Bronchial epithelial cell (primary cell): ENCODE measurements at regions not wholly inside any gene's neighbourhood (a gene's known extent, or its start where the extent isn't known, plus 50 kb on each side); places are given as distances from the start of the nearest gene placed in this dataset.

Experiments used
- DNase-seq: peaks from one replicate; pipeline ENCODE4 v3.0.0-alpha.2; 2010; ENCODE audit warnings: low read depth
- FAIRE-seq: peaks from 2 replicates; lab custom pipeline; 2011; peaks lifted over from hg19 to GRCh38; lab: Jason Lieb, UNC
- H3K27me3 ChIP-seq: 2 replicates; pipeline ENCODE4 v1.5.1; 2011; ENCODE audit warnings: low read length; ENCODE audit not compliant: control insufficient read depth, insufficient read depth
- H3K36me3 ChIP-seq: 2 replicates; pipeline ENCODE4 v1.5.1; 2011; ENCODE audit warnings: low read length; ENCODE audit not compliant: control insufficient read depth, insufficient read depth
- H3K4me3 ChIP-seq: 2 replicates; pipeline ENCODE4 v1.5.1; 2011; ENCODE audit warnings: mild to moderate bottlenecking, low read depth, low read length, control low read depth
- TF ChIP-seq, protein P1 (sequence below): IDR thresholded peaks from 2 replicates; pipeline ENCODE4 v1.5.1; 2011; ENCODE audit warnings: mild to moderate bottlenecking, moderate library complexity, low read length, control low read depth, inconsistent platforms; ENCODE audit not compliant: insufficient read depth, severe bottlenecking

DNA sequence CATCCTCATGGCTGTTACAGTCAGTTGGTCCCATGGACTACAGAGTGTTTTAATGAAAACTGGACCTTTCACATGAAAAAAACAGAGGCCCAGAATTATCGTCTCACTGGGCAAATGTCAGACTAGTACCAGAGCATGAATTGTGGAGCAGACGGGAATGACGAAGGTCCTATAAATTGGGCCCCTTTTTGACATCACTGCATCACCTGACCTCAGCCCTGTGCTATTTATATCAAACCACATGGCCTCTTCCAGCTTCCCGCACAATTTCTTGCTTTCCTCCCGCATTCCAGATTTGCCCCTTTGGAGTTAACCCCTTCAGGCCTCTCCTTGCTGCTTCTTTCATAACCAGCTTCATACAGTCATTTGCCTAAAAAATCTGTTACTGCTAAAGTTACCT, 301.7 kb downstream of the ATPSCKMT start:
- Histone ChIP-seq H3K27me3 (no peaks in the 10 kb centered on the region), H3K4me3 (no peak overlapping the region), H3K36me3 (no peaks in the 10 kb centered on the region)
- TF ChIP-seq, protein P1, sequence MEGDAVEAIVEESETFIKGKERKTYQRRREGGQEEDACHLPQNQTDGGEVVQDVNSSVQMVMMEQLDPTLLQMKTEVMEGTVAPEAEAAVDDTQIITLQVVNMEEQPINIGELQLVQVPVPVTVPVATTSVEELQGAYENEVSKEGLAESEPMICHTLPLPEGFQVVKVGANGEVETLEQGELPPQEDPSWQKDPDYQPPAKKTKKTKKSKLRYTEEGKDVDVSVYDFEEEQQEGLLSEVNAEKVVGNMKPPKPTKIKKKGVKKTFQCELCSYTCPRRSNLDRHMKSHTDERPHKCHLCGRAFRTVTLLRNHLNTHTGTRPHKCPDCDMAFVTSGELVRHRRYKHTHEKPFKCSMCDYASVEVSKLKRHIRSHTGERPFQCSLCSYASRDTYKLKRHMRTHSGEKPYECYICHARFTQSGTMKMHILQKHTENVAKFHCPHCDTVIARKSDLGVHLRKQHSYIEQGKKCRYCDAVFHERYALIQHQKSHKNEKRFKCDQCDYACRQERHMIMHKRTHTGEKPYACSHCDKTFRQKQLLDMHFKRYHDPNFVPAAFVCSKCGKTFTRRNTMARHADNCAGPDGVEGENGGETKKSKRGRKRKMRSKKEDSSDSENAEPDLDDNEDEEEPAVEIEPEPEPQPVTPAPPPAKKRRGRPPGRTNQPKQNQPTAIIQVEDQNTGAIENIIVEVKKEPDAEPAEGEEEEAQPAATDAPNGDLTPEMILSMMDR, result no peak
- FAIRE-seq, result no peak
- DNase-seq, result no peak

DNA sequence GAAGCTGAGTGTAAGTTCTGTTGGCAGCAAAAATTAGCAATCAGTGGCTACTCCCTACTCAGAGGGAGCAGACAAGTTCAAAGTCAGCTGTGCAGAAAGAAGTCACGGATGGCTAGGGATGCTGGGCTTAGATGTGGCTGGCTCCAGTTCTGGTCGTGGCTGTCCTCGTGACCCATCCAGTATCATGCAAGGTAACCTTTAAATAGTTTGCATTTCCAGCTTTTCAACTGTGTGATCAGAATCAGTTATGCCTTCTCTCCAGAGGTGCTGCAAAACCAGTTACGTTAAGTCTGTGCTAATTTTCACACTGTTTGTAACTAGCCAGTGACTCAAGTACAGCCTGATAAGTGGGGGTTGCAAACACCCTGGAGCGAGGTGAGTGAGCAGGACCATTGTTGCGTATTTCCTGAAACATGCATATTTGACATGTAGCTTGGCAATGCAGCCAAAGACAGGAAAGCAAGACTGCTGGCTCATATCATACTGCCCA, 302.4 kb downstream of the ATPSCKMT start:
- DNase-seq, result peak; percentile 98
- peak; percentile 83 for FAIRE-seq
- no peaks in the 10 kb centered on the region for H3K27me3 ChIP-seq

DNA sequence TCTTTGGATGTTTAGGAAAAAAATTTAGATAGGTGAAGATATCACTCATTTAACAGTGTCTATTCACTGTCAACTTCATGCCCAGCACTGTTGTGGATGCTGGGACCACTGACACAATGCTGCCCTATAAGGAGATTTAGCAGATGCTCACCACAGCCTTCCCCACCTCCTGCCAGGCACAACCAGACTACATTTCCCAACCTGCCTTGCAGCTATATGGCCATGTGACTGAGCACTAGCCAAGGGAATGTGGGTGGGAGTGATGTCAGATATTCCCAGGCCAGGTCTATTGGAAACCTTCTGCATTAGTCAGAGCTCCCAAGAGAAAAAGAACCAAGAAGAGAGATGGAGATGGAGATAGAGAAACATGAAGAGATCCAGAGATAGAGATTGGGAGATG, 302.6 kb upstream of the TAS2R1 start:
- no peaks in the 10 kb centered on the region for H3K27me3 ChIP-seq
- no peaks in the 10 kb centered on the region for H3K36me3 ChIP-seq
- TF ChIP-seq, protein P1, result no peak
- H3K4me3 ChIP-seq, result no peak overlapping the region
- FAIRE-seq (no peak), DNase-seq (peak; percentile 83)

More for the DNA sequence above, 302.4 kb downstream of the ATPSCKMT start:
- no peaks in the 10 kb centered on the region for H3K36me3 ChIP-seq
- H3K4me3 ChIP-seq, result no peak overlapping the region
- TF ChIP-seq, protein P1, result no peak

DNA sequence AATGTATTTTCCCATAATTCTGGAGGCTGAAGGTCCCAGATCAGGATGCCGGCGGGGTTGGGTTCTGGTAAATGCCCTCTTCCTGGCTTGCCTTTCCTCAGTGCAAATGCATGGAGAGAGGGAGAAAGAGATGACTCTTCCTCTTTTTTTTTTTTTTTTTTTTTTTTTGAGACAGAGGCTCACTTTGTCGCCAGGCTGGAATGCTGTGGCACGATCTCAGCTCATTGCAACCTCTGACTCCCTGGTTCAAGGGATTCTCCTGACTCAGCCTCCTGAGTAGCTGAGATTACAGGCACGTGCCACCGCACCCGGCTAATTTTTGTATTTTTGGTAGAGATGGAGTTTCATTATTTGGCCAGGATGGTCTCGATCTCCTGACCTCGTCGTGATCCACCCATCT, 300.0 kb upstream of the TAS2R1 start:
- FAIRE-seq, result no peak
- Histone ChIP-seq H3K4me3 (no peak overlapping the region), H3K27me3 (no peaks in the 10 kb centered on the region), H3K36me3 (no peaks in the 10 kb centered on the region)
- TF ChIP-seq, protein P1, result no peak
- DNase-seq, result peak; percentile 36

DNA sequence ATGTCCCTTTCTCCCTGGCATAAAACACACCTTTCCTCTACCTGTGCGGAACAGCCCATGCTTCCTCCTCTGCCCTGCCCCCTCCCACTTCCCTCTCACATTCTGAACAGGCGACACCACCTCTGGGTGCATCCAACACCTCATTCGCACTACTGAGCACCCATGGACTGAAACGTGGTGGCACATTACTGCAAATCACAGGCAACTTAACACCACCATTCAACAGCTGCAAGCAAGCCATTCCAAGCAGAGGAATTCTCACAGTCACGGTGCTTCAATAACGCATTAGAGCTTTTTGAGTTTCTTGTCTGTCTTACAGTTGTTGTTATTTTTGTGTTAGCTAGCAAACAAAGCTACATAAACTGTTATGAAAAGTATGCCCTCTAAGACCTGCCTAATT, 298.2 kb upstream of the TAS2R1 start:
- no peak for FAIRE-seq
- Histone ChIP-seq H3K27me3 (no peaks in the 10 kb centered on the region), H3K4me3 (no peak overlapping the region), H3K36me3 (no peaks in the 10 kb centered on the region)
- TF ChIP-seq, protein P1, result no peak
- DNase-seq, result no peak

DNA sequence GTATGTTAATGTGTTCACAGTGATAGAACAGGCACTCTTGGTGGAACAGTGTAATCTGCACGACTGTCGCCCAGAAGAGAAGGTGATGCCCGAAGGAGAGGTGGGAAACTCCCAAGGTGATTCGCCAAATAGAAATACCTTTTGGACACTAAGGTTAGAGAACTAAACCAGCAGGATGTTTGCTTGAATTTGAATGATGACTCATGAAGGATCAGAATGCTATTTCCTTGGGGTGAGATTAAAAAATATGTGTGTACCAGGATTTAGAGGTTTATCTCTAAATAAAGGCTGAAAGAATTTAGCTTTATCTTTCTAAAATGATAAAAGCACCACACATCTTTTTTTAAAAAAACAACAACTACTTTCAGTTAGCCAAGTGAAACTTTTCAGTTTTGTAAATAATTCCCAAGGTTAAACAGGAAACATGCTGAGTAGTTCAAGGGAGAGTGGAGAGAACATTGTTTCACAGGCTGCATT, 297.4 kb upstream of the TAS2R1 start:
- DNase-seq, result peak; percentile 84

More for the DNA sequence above, 297.4 kb upstream of the TAS2R1 start:
- FAIRE-seq, result no peak
- TF ChIP-seq, protein P1, result no peak
- no peak overlapping the region for H3K4me3 ChIP-seq
- no peaks in the 10 kb centered on the region for H3K36me3 ChIP-seq
- no peaks in the 10 kb centered on the region for H3K27me3 ChIP-seq
